AG20443 (cell line): ENCODE measurements at regions not wholly inside any gene's neighbourhood (a gene's known extent, or its start where the extent isn't known, plus 50 kb on each side); places are given as distances from the start of the nearest gene placed in this dataset.

Experiments used
- DNase-seq: peaks from one replicate; pipeline ENCODE4 v3.0.0; 2012; ENCODE audit warnings: low spot score, mixed read lengths

DNA sequence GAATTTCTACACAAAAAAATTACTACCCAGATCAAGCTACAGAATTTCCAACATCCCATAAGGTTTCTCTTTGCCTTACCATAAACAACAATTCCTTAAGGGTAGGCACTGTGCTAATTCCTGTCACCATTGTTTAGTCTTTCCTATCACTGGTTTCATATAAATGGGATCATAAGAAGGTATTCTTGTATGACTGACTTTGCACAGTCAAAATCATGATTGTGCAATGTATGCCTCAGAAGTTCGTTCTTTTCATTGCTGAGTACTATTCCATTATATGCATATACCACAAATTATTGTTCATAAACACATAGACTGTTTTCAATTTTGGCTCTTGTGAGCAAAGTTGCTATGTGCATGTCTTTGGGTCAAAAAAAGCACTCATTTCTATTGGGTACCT, 611.6 kb upstream of the CADM1 start:
- no peak for DNase-seq

DNA sequence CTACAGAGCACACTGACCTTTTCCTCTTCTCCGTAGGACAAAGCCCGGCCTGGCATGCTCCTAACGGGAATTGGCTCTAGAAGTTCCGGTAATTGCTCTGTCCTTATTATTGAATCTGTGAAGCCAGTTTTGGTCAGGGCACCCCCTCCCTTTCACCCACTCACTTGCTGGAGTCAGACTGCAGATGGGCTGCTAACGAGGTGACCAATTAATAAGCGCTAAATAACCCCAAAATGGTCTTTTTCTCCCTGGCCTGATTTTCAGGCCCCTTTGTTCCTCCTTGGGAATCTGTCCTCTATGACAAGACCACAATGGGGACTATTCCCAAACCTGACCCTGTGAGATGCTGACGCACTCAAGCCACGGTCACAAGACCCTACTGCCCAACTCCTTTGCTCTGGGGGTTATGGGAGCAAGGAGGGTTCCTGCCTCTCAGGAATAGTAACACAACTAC, 610.0 kb upstream of the CADM1 start:
- no peak for DNase-seq

DNA sequence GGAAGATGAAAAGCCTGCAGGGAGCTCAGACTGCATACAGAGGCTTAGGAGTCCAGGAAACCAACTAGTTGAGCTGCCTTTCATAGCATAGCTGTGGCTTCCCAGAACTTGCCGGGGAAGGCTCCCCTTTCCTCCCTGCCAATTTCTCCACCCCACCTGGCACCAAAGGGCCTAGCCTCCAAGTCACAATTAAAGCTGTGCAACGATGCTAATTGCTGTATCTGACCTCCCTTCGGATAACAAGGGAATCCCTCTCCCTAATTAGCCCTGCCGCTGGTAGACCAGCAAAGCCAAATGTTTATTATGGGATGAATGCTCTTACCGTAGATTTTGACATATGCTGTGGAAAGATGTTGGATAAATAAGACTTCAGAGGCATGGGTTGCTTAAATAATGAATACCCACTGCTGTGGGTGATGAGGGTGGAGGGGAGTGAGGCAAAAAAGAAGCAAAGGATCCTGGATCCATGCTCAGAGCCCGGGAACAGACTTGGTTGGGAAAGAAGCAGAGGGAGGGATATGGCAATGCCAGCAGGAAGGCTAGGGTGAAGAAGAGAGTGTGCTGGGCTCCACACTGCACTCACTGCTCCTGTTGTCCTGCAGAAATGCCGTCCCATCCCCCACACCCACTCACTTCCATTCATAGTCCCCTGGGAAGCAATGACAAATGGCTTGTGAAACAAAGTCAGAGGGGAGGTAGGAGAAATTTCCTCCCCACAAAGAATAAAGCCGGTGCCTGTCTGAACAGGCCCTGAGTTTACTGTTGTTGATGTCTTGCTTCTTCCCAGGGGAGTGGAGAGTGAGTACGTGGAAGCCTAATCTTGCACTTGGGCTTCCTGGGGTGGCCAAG, 608.1 kb upstream of the CADM1 start:
- no peak for DNase-seq

DNA sequence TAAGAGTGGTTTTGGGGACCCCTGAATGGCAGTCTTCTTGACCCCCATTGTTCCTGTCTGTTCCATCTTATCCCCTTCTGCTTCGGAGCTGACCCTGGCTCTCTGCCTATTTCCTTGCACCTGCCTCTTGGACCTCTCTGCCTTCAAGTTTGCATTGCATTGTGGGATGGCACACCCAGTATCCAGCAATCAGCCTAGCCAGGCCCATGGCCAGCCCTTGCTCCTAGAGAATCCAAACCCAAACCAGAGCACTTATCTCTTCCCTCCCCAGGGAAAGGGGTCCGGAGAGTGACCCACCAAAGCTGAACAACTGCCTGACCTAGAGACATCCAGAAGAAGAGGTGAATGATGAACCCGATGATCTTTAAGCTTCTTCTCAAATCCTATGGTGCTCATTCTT, 607.3 kb upstream of the CADM1 start:
- DNase-seq, result no peak

DNA sequence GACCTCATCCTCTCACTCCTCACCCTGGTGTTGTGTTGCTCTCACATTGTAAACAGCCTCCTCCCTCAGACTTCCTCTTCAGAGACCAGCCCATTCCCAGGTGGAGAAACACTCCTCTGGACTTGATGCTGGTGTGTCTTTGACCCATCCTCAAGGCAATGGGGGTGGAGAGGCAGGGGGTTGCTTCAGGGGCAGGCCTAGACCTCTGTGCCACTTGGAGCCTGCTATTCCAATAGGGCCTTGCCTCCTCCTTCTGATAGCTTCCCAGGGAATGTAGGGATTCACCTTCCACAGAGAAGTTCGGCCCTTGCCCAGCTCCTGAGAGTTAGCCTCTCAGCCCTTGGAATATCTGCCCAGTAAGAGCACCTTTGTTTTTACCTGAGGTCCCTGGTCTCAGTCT, 606.6 kb upstream of the CADM1 start:
- no peak for DNase-seq

DNA sequence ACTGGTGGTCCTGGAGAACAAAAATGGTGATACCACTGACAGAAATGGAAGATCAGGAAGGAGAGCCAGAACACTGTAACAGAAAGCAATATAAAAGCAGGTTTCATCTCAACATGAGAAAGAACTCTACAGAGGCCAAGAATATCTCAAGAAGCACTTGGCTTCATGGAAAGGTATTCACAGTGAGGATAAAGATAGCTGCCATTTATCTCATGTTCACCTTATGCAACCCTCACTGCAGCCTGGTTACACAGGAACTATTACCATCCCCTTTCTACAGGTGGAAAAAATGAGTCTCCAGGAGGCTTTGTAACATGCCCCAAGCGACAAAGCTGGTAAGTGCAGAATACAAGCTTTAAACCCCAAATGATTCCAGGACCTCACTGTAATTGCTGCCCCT, 606.1 kb upstream of the CADM1 start:
- no peak for DNase-seq

DNA sequence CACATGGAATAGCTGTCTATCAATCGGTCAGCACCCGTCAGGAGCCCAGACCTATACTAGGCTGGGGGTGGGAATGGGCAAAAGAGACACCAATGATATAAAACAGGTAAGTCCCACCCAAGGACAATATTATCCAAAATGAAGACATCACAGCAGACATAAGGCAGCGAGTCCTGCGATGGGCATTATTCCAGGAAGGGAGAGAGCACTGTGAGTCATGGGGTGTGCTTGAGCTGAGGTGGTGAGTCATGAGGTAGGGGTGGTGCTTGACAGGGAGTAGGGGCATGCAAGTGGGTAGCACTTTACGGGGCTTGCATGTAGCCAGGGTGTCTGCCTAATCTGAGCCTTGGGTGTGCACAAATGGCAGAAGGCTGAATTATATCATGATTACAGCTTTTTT, 605.0 kb upstream of the CADM1 start:
- DNase-seq, result peak; percentile 38

DNA sequence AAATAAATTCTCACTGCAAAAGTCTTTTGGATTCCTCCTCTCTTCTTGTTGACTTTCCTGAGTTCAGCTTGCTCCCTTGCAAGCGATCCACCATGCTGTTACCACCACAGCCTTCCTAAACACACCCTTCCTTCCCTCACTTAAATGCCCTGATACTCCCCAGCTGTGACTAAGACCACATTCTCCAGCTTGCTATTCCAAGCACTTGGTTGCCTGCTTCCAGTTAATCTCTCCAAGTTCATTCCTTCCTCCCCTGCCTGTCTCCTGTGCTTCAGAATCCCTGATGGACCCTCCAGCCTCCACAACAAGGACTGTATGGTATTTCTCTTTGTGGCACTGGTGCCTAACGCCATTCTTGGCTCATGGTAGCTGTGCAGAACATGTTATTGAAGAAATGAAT, 603.9 kb upstream of the CADM1 start:
- DNase-seq, result no peak

DNA sequence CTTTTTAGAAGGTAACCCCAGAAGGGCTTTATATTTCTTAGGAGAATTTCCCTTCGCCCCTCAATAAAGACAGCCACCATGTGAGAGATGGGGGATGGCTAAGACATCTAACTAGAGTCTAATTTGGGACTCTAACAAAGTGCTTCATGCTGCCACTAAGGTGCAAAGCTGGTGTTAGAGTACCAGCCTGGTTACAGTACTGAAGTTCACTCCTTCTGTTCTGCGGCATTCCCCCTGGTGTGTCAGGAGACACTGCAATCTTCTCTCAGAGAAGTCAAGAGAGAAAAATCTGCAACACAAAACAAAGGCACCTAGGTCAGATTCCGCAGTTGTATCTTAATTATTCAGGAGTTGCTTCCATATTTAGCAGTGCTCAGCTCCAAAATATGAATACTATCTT, 603.0 kb upstream of the CADM1 start:
- no peak for DNase-seq

DNA sequence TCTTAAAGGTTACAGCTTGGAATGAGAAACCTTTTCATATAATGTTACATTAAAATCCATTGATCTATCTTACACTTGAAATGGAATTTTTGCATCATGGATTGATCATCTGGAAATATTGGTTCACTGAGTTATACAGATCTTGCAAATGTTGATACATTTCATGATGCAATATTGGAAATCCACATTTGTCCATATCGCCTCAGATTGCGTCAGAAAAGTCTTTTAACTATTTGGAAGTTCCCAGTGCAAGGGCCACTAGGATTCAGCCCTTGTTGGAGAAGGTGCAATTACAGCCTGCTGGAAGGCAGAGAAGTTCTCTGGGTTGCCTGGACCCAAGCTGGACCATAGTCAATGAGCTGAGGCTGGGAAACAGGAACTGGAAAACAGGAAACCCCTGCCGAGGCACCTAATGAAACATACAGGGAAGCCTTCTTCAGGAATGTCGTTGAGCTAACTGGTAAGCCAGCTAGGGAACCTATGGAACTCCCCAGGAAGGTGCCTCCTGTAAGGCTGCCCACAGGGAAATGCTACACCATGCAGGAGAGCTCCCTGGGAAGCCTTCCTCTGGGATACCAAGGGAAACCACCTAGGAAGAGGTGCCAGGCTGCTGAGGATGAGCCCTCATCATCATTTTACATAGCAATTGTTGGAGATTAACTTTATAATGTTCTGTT, 600.4 kb upstream of the CADM1 start:
- DNase-seq, result no peak

DNA sequence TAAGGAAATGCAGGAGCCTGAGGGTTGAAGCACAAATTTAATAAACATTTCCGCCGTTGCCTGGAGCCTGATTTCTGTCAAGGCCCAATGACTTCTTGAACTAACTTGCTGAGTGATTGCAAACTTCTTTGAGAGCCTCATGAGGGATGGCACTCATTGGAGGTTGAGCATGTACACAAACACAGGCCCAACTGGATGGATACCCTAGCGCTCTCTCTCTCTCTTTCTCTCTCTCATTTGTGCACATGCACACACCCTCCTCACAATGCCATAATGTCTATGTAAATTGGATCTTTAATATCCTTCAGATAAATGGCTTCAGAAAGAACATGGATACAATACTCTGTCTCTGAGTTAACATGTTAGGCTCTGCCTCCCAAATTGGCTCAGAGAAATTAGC, 597.7 kb upstream of the CADM1 start:
- DNase-seq, result no peak

DNA sequence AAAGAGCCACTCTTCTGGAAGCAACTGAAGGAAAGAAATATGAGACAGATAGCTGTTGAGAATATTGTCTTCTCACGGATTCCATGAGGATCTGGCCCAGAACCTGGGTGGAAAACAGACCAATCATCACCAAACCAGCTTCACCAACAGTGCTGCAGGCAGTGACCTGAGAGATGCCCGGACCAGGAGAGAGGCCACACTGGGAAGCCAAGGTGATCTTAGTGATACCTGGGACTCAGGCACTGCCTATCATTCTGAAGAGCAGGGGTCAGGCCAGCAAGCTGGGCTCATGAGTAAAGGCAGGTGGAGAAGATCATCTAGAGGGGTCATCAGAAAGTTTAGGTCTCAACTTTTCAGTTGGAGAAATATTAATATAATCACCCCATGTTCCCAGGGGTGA, 595.8 kb upstream of the CADM1 start:
- DNase-seq, result no peak

DNA sequence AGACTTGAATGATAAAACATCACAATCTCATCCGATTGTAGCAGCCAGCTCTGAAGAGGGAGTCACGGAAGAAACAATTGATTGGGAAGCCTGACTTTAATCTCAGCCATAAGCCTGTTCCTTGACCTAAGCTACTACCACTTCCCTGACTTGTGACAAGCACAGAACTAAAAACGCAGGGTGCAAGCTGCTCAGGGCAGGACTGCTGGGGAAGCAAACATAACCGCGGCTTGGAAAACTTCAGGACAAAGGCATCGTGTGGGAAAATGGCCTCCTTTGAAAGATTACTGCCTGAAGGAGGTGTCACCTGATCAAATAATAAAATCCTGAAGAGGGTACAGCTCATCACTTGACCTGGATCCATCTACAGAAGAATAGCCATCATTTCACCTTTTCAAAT, 595.3 kb upstream of the CADM1 start:
- no peak for DNase-seq

DNA sequence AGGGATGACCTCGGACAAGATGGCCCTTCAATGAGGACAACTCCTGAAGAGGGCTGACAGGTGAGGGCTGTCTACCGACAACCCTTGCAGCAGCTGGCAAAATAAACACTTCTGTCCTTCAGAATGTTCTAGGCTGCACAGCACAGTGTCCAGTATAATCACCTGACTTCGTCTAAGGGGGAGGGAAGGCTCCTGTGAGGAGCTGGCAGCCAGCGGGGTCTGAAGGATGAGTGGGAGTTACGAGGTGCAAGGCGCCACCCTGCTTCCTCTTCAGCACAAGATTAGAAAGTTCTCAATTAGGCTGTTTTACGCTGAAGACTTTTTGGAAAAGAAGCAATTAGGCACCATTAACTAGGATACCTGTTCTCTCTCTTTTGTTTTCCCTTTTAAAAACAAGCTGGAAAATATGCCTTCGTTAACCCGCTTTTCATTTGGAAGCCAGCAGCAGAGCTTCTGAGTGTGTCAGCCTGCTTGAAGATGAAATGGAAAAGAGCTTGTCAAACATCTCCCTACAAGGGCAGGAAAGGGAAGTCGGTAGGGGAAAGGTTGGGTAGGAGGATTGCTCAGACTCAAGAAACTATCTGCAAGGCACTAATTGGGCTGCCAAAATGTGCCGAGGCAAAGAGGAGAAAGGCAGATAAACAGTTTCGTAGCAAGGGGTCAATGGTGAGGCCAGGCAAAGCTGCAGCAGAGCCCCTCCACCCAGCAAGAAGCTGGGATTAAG, 592.2 kb upstream of the CADM1 start:
- DNase-seq, result no peak

DNA sequence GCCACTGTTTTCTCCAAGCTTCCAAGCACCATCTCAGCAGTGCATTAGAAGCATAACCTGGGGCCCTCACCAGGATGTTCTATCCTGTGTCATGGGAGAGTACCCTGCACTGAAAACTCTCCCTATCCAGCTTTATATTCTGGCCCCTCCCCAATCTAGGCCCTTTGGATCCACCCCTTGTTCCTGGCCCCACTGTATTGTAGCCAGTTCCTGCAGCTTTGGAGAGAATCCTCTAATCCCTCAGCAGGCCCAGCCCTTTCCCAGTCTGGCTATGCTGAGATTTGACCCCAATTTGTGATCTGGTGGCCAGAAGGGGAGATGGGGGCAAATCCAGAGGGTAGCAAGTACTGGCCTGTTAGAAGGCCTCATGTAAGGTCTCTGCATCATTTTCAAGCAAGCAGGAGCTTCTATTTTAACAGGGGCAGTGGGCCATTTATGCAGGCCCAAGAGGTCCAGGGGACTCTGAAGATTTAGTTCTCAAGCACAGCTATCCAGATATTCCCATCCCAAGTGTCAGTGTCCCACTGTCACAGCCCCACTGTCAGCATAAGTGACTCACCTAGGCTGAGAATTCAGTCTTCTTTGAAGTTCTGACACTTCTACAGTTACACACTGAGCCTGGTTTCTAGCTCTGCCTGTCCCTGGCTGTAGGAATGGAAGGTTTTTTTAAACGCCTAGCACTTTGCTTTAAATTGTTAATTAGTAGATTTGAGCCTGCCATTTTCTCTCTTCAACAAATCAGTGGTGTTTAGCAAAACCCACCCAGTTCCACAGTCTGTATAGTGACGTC, 589.5 kb upstream of the CADM1 start:
- DNase-seq, result no peak

DNA sequence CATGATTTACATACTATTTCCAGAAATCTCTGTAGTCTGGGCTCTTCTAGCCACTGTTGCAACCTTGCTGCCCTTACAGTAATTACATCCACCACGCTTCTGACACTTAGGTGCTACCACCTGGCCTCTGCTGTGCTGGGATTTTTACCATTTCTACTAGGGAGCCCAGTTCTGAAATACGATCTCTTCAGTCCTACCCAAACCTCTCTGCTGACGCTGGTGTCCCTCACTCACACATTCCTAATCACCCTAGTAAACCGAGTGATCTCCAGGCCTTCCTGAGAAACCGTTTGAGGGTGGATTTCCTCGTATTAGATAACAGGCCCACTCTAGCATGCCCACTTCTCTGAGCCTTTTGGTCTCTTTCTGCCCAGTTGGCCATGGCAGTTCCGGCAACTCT, 588.9 kb upstream of the CADM1 start:
- DNase-seq, result no peak

DNA sequence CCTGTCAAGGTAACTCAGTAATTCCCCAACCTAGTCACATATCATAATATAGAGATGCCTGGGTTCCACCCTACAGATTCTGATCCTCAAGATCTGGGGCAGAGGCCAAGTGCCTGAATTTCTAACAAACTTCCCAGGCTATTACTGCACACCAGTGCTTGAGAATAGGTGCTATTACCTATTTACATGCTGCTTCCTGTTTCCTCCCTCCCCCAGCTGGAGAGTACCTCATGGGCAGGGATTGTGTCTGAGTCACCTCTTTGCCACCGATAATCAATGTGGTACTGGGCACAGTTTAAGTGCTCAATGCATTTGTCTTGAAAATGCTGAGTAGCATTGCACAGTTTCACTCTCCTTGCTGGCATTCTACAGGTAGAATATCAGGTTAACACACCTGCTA, 582.2 kb upstream of the CADM1 start:
- DNase-seq, result no peak

DNA sequence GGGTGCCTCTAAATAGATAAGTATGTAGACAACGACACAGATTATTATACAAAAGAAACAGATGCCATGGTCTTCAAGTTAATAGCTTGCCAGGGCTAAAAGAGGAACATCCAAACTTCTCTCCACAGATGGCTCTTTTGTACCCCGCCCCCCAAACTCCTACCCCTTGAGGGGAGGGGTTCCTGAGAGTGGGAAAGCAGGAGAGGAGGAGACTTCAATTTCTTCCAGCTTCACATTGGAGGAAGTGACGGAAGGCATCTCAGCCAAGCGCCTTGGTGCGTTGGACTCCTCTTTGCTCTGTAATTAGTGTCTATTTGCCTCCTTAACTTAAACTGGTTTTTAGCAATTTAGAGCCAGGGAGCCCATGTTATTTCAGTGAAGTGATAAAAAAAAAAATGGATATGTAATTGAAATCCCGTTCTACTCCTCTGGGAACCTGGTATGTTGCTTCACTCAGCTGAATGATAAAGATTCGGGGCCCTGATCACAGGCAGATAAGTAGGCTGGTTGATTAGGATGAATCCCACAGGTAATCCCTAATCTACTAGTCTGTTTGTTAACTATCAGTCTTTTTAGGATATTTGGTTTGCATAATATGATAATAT, 580.9 kb upstream of the CADM1 start:
- no peak for DNase-seq

DNA sequence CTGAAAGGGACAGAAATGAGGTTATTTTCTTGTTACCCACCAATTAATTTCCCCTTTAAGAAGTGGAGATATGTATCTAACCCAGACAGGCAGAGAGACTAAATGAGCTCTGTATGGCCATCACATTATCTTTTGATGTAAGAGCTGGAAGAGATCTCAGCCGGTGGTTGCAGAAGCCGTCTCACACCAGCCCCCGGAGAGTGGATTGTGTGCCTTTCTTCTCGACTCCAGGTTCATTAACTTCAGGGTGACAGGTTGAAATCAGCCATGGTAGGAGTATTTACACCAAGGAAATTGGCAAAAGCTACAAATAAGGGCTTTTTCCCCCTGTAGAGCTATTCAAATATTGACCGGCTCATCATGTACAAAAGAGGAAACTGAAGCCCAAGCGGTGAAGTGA, 580.3 kb upstream of the CADM1 start:
- no peak for DNase-seq

DNA sequence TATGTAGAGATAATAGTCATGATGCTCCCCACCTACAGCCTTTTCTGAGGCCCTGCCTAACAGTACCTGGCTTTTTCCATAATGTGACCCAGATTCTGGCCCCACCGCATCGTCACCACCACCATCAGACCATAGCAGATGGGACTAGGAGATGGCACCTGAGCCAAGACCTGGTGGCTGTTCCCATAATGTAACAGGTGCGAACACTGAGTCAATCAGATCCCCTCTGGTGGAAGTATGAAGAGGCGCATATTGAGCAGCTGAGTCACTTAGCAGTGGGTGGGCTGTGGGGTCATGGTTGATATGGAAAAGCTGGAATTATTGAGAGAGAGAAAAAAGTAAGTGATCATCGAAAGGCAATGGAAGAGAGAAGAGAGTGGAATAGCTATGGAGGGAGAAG, 578.0 kb upstream of the CADM1 start:
- no peak for DNase-seq

DNA sequence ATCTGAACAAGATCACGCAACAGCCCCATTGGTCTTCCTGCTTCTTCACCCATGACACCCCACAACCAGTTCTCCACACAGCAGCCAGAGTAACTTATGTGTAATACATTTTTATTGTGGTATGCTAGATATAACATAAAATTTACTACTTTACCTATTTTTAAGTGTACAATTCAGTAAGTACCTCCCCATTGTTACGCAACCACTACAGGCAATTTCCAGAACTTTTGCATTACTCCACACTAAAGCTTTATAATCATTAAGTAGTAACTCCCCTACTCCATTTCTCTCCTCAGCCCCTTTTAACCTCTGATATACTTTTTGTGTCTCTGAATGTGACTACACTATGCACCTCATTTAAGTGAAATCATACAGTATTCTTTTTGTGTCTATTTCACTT, 575.4 kb upstream of the CADM1 start:
- DNase-seq, result no peak

DNA sequence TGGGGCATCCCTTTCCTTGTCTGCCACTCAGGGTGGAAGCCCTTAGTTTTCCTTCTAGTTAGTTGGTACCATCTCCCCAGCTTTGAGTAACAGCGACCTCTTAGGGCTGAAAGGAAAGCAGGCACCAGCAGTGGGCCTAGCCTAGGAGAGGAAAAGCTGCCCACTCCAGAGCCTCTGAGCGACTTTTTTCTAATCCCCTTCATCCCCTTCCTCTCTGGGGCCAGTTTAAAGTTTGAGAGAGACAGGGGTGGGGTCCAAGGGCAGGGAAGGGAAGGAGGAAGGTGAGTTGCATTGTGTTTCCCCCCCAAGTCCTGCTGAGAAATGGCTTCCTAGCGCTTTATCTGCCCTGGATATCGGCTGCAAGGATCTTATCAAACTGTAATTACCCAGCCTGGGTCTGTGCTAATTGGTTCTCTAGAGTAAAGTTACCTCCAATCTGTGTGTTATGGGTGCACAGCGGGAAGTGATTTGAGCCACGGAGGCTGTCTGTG, 573.9 kb upstream of the CADM1 start:
- DNase-seq, result peak; percentile 28
